Esophagus muscularis mucosa (tissue), 4 donors: ENCODE measurements at regions not wholly inside any gene's neighbourhood (a gene's known extent, or its start where the extent isn't known, plus 50 kb on each side); places are given as distances from the start of the nearest gene placed in this dataset.

ENCODE experiments used
- EP300 ChIP-seq: sonication (generic); formaldehyde crosslinking; IDR thresholded peaks from one replicate; pipeline ENCODE4 v1.6.1; 2017; ENCODE audit warnings: antibody characterized with exemption
- POLR2A ChIP-seq: fragments of 450-650 bp; IDR thresholded peaks from one replicate; pipeline ENCODE4 v1.6.1; 2017; ENCODE audit warnings: antibody characterized with exemption, moderate library complexity, mild to moderate bottlenecking, low read depth
- POLR2AphosphoS5 ChIP-seq, 2 donors: sonication (generic); formaldehyde crosslinking; IDR thresholded peaks; one replicate each; pipeline ENCODE4 v1.6.1; 2017; ENCODE audit warnings: antibody characterized with exemption in 2 of 2
- TF ChIP-seq, protein P1 (sequence below), 3 experiments: fragments of 200-600 bp in 2 of 3; fragments of 450-650 bp in 1 of 3; sonication (generic) in 2 of 3; IDR thresholded peaks; one replicate each; pipeline ENCODE4 v1.5.1; 2017 to 2019; ENCODE audit warnings: antibody characterized with exemption in 3 of 3, mild to moderate bottlenecking in 2 of 3, moderate library complexity in 1 of 3

DNA sequence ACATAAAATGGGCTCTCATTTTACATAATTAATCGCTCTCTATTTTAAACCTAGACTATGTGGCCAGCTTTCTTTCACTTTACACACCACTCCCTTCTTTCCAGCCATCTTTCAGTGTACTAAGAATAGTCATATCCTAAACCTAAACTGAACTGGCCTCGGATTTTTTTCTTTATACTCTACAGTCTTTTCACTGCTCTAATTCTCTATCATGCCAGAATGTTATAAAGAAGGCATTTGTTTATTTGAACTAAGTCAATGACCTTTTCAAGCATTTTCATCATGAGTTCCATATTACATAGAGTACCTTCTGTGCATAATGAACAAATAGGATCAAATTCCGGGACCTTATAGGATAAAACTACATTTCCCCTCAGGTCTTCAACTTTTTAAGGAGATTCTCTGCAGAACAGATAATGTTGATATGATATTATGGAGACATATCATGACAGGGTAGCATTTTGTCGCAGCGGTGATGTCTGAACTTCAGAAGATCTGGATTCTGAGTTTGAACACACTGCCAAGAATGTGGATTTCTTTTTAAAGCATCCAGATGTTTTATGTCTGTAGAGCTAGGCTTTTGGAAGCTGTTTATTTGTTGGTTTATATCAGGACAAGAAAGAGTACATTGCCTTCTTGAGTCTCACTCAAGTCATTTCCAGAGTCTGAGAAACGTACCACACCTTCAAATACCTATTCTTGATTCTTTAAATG lies 1047.3 kb downstream of the MCTP2 start:
- TF ChIP-seq, protein P1, sequence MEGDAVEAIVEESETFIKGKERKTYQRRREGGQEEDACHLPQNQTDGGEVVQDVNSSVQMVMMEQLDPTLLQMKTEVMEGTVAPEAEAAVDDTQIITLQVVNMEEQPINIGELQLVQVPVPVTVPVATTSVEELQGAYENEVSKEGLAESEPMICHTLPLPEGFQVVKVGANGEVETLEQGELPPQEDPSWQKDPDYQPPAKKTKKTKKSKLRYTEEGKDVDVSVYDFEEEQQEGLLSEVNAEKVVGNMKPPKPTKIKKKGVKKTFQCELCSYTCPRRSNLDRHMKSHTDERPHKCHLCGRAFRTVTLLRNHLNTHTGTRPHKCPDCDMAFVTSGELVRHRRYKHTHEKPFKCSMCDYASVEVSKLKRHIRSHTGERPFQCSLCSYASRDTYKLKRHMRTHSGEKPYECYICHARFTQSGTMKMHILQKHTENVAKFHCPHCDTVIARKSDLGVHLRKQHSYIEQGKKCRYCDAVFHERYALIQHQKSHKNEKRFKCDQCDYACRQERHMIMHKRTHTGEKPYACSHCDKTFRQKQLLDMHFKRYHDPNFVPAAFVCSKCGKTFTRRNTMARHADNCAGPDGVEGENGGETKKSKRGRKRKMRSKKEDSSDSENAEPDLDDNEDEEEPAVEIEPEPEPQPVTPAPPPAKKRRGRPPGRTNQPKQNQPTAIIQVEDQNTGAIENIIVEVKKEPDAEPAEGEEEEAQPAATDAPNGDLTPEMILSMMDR (IDR thresholded peaks at IDR 0.05), result no peak
- TF ChIP-seq EP300 (no peak), POLR2AphosphoS5 (IDR thresholded peaks at IDR 0.05) (no peak), POLR2A (no peak)
